SK-N-SH (cell line): ENCODE measurements at regions not wholly inside any gene's neighbourhood (a gene's known extent, or its start where the extent isn't known, plus 50 kb on each side); places are given as distances from the start of the nearest gene placed in this dataset.

ENCODE experiments used
- CTCF ChIA-PET: fragments of 300-600, 350-600 bp; formaldehyde crosslinking; extraction: SDS; loops from one replicate; lab custom pipeline; 2021; lab: Yijun Ruan, JAX
- POLR2A ChIA-PET: fragments of 350-600 bp; sonication (Branson Sonifier 250); formaldehyde crosslinking; extraction: SDS; loops from one replicate; lab custom pipeline; 2020; ENCODE audit warnings: antibody characterized with exemption, inconsistent platforms; lab: Yijun Ruan, JAX
- DNase-seq: peaks from one replicate; pipeline ENCODE4 v3.0.0; 2012
- H2AFZ ChIP-seq: fragments of 200-600 bp; sonication (generic); 2 replicates; pipeline ENCODE4 v1.8.1; 2016; ENCODE audit warnings: antibody characterized with exemption, mild to moderate bottlenecking, low read depth
- H3F3A ChIP-seq: fragments of 200-600 bp; sonication (generic); replicated peaks from 2 replicates; pipeline ENCODE3; 2016; ENCODE audit warnings: antibody characterized with exemption, mild to moderate bottlenecking; ENCODE audit not compliant: insufficient read depth
- H3K27ac ChIP-seq, 2 experiments: fragments of 200-500 bp in 1 of 2; fragments of 200-600 bp in 1 of 2; sonication (Bioruptor generic) in 1 of 2; sonication (generic), shearing (Covaris generic) in 1 of 2; 2 replicates each; pipeline versions ENCODE4 v1.5.1 to v1.6.1; 2014 to 2016; ENCODE audit warnings: low read depth in 2 of 2, inconsistent platforms in 1 of 2, low read length in 1 of 2, mild to moderate bottlenecking in 1 of 2, mixed read lengths in 1 of 2
- H3K27me3 ChIP-seq: fragments of 200-600 bp; sonication (generic), shearing (Covaris generic); 2 replicates; pipeline ENCODE4 v1.6.1; 2016; ENCODE audit warnings: mixed run types; ENCODE audit not compliant: insufficient read depth
- H3K36me3 ChIP-seq, 2 experiments: fragments of 200-500 bp in 1 of 2; fragments of 200-600 bp in 1 of 2; sonication (Bioruptor generic) in 1 of 2; sonication (generic) in 1 of 2; replicated peaks in 1 of 2; 2 replicates each; pipeline versions ENCODE3 to v1.5.1; 2014 to 2016; ENCODE audit warnings: low read length in 1 of 2, mild to moderate bottlenecking in 1 of 2; ENCODE audit not compliant: insufficient read depth in 2 of 2, control insufficient read depth in 1 of 2
- H3K4me1 ChIP-seq, 2 experiments: fragments of 200-500 bp in 1 of 2; fragments of 200-600 bp in 1 of 2; sonication (Bioruptor generic) in 1 of 2; sonication (generic), shearing (Covaris generic) in 1 of 2; 2 replicates each; pipeline versions ENCODE4 v1.5.1 to v1.6.1; 2014 to 2016; ENCODE audit warnings: low read depth in 1 of 2, low read length in 1 of 2, mixed run types in 1 of 2; ENCODE audit not compliant: insufficient read depth in 2 of 2, control insufficient read depth in 1 of 2
- H3K4me2 ChIP-seq: fragments of 200-600 bp; sonication (generic), shearing (Covaris generic); 2 replicates; pipeline ENCODE4 v1.6.1; 2017; ENCODE audit warnings: mixed run types
- H3K4me3 ChIP-seq, 2 experiments: fragments of 200-500 bp in 1 of 2; fragments of 200-600 bp in 1 of 2; sonication (Bioruptor generic) in 1 of 2; sonication (generic), shearing (Covaris generic) in 1 of 2; 2 replicates each; pipeline versions ENCODE4 v1.5.1 to v1.8.1; 2014 to 2016; ENCODE audit warnings: low read depth in 2 of 2, inconsistent platforms in 1 of 2, low read length in 1 of 2, mild to moderate bottlenecking in 1 of 2, mixed read lengths in 1 of 2, moderate library complexity in 1 of 2
- H3K79me2 ChIP-seq: fragments of 200-600 bp; sonication (generic); 2 replicates; pipeline ENCODE4 v1.8.1; 2017; ENCODE audit warnings: mild to moderate bottlenecking; ENCODE audit not compliant: insufficient read depth
- H3K9ac ChIP-seq: fragments of 200-600 bp; sonication (generic); 2 replicates; pipeline ENCODE4 v1.6.1; 2017; ENCODE audit warnings: mixed run types
- H3K9me2 ChIP-seq: fragments of 200-600 bp; sonication (generic); 2 replicates; pipeline ENCODE4 v1.6.1; 2017; ENCODE audit warnings: mixed run types
- H3K9me3 ChIP-seq: fragments of 200-600 bp; sonication (generic); 2 replicates; pipeline ENCODE4 v1.6.1; 2017; ENCODE audit warnings: mixed run types, mild to moderate bottlenecking, moderate library complexity
- H4K20me1 ChIP-seq: fragments of 200-600 bp; sonication (generic); 2 replicates; pipeline ENCODE4 v1.6.1; 2017; ENCODE audit warnings: mild to moderate bottlenecking, mixed run types; ENCODE audit not compliant: insufficient read depth
- CHD2 ChIP-seq: fragments of 150-350 bp; IDR thresholded peaks from 2 replicates; pipeline ENCODE4 v1.6.1; 2018; ENCODE audit warnings: low read length; ENCODE audit not compliant: partially characterized antibody
- CTCF ChIP-seq: fragments of 200-600 bp; sonication (generic); IDR thresholded peaks from 2 replicates; pipeline ENCODE4 v1.6.1; 2017; ENCODE audit warnings: antibody characterized with exemption, mild to moderate bottlenecking, moderate library complexity
- FOXM1 ChIP-seq: IDR thresholded peaks from 2 replicates; pipeline ENCODE4 v1.4.0; 2012; ENCODE audit warnings: low read depth, mild to moderate bottlenecking
- GATA2 ChIP-seq: sonication (generic); formaldehyde crosslinking; IDR thresholded peaks from 2 replicates; pipeline ENCODE4 v1.5.0; 2020; ENCODE audit warnings: mild to moderate bottlenecking, missing genetic modification reagents
- IRF3 ChIP-seq: fragments of 150-350 bp; IDR thresholded peaks from 2 replicates; pipeline ENCODE4 v1.6.1; 2016; ENCODE audit warnings: mild to moderate bottlenecking, low read depth, low read length
- JUND ChIP-seq: IDR thresholded peaks from 2 replicates; pipeline ENCODE4 v1.4.0; 2012
- MEF2A ChIP-seq: IDR thresholded peaks from 2 replicates; pipeline ENCODE4 v1.4.0; 2012; ENCODE audit warnings: low read depth, borderline replicate concordance
- MXI1 ChIP-seq: IDR thresholded peaks from 2 replicates; pipeline ENCODE4 v1.6.1; 2012; ENCODE audit warnings: mild to moderate bottlenecking, low read depth, low read length, improper control_type of control experiment
- NRF1 ChIP-seq: IDR thresholded peaks from 2 replicates; pipeline ENCODE4 v1.6.1; 2012; ENCODE audit warnings: low read depth, mild to moderate bottlenecking, low read length
- POLR2AphosphoS5 ChIP-seq: IDR thresholded peaks from 2 replicates; pipeline ENCODE4 v1.6.1; 2012; ENCODE audit warnings: low read depth, low read length
- RCOR1 ChIP-seq: fragments of 150-350 bp; IDR thresholded peaks from 2 replicates; pipeline ENCODE4 v1.6.1; 2017; ENCODE audit warnings: antibody characterized with exemption, low read length
- REST ChIP-seq: IDR thresholded peaks from 2 replicates; pipeline ENCODE4 v1.6.1; 2012; ENCODE audit warnings: mild to moderate bottlenecking, low read depth, low read length, moderate library complexity
- RFX5 ChIP-seq: IDR thresholded peaks from 2 replicates; pipeline ENCODE4 v1.6.1; 2012; ENCODE audit warnings: mild to moderate bottlenecking, improper control_type of control experiment, low read length
- SMC3 ChIP-seq: IDR thresholded peaks from 2 replicates; pipeline ENCODE4 v1.6.1; 2012; ENCODE audit warnings: low read depth, low read length, improper control_type of control experiment
- USF1 ChIP-seq: IDR thresholded peaks from 2 replicates; pipeline ENCODE4 v1.4.0; 2012; ENCODE audit warnings: low read depth, borderline replicate concordance
- WGBS: methylation state at CpG from one replicate; pipeline ENCODE4 v1.1.6; 2017; ENCODE audit warnings: low lambda C conversion rate; 5-methylcytosine and 5-hydroxymethylcytosine counted together
- TF ChIP-seq, protein P1 (sequence below): fragments of 150-350 bp; IDR thresholded peaks from 2 replicates; pipeline ENCODE4 v1.6.1; 2017; ENCODE audit warnings: antibody characterized with exemption, low read length, low read depth, borderline replicate concordance
- TF ChIP-seq, protein P2 (sequence below): IDR thresholded peaks from 2 replicates; pipeline ENCODE4 v1.4.0; 2012; ENCODE audit warnings: low read depth

DNA sequence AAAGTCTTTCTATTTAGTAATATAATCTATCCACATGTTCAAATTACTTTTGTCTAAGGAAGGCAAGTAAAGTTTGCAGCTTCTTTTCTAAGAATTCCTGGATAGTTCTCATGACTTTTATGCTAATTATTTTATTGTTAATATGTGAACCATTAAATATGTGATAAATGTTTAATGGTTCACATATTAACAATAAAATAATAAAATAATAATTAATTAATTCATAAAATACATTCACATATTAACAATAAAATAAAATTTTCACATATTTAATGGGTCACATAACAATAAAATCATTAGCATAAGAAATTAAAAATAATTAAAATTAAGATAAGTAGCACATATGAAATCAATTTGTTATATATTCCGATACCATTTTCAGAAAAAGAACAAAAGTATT is 1352.4 kb downstream of the ARAP2 start:
- Histone ChIP-seq H3K36me3 (no peaks in the 10 kb centered on the region), H3K9ac (no peak overlapping the region), H3K27ac (no peak overlapping the region), H4K20me1 (no peaks in the 10 kb centered on the region), H3K27me3 (no peaks in the 10 kb centered on the region), H3K4me2 (no peak overlapping the region), H3K79me2 (no peaks in the 10 kb centered on the region), H2AFZ (no peak overlapping the region), H3F3A (no peaks in the 10 kb centered on the region), H3K9me2 (no peaks in the 10 kb centered on the region), H3K4me3 (no peak overlapping the region), H3K4me1 (no peaks in the 10 kb centered on the region), H3K9me3 (no peaks in the 10 kb centered on the region)
- ChIA-PET POLR2A (no interaction called here), CTCF (no interaction called here)
- WGBS = 74% methylated on average over 1 of the region's 1 CpG
- DNase-seq = no peak
- TF ChIP-seq USF1 (no peak), IRF3 (no peak), MEF2A (no peak), GATA2 (no peak), CTCF (no peak), RFX5 (no peak), JUND (no peak)

GRCh38 chr4:34893382-34893781 is 1350.9 kb downstream of the ARAP2 start:
- ChIA-PET CTCF (no interaction called here), POLR2A (no interaction called here)
- DNase-seq = no peak
- Histone ChIP-seq H3K9ac (no peak overlapping the region), H3K27me3 (no peaks in the 10 kb centered on the region), H3K36me3 (no peaks in the 10 kb centered on the region), H3K4me1 (no peaks in the 10 kb centered on the region), H3F3A (no peaks in the 10 kb centered on the region), H3K9me3 (no peaks in the 10 kb centered on the region), H3K4me2 (no peak overlapping the region), H4K20me1 (no peaks in the 10 kb centered on the region), H3K9me2 (no peaks in the 10 kb centered on the region), H3K4me3 (no peak overlapping the region), H3K27ac (no peak overlapping the region), H2AFZ (no peak overlapping the region), H3K79me2 (no peaks in the 10 kb centered on the region)
- TF ChIP-seq NRF1 (no peak), REST (no peak), RCOR1 (no peak), MXI1 (no peak), USF1 (no peak), FOXM1 (no peak), CHD2 (no peak), IRF3 (no peak), SMC3 (no peak), POLR2AphosphoS5 (no peak)
- TF ChIP-seq, protein P1, sequence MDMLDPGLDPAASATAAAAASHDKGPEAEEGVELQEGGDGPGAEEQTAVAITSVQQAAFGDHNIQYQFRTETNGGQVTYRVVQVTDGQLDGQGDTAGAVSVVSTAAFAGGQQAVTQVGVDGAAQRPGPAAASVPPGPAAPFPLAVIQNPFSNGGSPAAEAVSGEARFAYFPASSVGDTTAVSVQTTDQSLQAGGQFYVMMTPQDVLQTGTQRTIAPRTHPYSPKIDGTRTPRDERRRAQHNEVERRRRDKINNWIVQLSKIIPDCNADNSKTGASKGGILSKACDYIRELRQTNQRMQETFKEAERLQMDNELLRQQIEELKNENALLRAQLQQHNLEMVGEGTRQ = no peak
- TF ChIP-seq, protein P2, sequence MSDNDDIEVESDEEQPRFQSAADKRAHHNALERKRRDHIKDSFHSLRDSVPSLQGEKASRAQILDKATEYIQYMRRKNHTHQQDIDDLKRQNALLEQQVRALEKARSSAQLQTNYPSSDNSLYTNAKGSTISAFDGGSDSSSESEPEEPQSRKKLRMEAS = no peak
- WGBS = 12% methylated on average over 3 of the region's 3 CpGs
